HG03342 (cell line): ENCODE measurements at regions not wholly inside any gene's neighbourhood (a gene's known extent, or its start where the extent isn't known, plus 50 kb on each side); places are given as distances from the start of the nearest gene placed in this dataset.
"Not testable (repeated sequence)": the region's sequence is repeated elsewhere in the genome, so short reads cannot be mapped to it uniquely, and the experiment has no call there.

Experiments used
- ATAC-seq: cut with Tn5 transposase; IDR thresholded peaks from one replicate; pipeline ENCODE4 v1.9.1; 2021; ENCODE audit warnings: mild to moderate bottlenecking, moderate library complexity; ENCODE audit not compliant: unreplicated experiment

DNA sequence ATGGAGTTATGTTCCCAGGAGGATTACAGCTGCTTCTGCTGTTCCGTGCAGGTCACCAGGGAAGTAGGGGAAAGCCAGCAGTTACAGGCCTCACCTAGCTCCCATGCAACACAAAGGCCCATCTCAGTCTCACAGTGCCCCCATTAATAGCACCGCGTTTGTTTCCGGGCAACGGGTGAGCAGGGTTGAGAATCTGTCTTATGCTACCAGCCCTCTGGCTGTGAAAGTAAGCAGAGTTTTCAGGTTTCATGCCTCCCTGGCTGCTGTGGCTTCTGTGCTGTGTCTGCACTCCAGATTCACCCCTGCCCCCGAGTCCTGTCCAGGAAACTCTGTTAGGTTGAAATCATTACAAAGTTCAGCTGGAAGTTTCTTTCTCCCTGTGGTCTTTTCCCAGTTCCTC is 254.4 kb upstream of the GPR149 start:
- ATAC-seq, result no peak

DNA sequence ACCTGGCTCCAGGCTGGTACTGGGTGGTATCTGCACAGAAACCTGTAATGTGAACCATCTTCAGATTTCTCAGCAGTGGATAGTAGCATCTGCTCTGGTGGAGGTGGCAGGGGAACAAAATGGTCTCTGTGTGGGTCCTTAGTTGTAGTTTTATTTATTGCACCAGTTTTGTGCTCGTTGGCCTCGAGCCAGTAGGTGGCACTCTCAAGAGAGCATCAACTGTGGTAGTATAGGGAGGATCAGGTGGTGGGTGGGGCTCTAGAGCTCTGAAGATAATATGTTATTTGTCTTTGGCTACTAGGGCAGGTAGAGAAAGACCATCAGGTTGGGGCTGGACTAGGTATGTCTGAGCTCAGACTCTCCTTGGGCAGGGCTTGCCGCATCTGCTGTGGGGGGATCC is 254.0 kb upstream of the GPR149 start:
- no peak for ATAC-seq

DNA sequence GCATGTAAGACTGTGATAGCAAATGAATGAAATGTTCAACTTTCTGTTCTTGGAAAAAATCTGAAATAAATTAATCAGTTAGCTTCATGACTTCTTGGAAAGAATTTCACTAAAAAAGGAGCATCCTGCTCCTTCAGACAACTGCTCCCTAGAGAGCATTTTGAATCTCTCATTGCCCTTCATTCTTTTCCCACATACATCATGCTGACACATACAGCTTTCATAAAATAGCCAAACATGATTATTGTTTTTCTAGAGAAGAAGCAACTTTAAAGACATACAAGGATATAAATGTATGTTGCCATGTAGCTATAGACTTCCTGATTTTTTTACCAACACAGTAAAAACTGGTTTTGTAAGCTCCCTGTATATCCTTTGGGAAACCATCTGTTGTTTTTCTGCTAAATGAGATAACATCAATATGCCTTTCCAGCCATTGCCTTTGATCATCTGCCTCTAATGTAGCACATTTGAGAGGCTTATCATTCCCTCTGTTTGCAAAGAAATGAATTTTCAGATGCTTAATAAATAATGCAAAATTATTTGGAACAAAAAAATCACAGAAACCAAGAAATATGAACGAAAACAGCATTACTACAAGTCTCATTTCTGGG is 248.2 kb upstream of the GPR149 start:
- ATAC-seq, result no peak

DNA sequence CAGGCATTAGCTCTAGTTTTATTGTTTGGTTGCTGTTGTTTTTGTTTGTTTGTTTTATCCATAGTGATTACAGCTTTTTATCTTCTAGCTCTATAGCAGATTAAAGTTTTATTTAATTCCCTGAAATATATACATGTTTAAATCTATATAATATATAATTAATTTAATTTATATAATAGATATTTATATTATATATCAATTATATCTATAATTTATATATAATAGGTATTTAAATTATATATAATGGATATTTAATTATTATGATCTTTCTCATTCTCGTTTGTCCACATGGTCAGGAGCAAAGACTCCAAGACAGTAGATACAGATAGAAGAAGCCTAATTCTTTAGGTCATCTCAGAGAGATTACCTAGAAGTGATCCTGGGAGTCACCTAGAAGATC is 238.8 kb upstream of the GPR149 start:
- ATAC-seq, result no peak

DNA sequence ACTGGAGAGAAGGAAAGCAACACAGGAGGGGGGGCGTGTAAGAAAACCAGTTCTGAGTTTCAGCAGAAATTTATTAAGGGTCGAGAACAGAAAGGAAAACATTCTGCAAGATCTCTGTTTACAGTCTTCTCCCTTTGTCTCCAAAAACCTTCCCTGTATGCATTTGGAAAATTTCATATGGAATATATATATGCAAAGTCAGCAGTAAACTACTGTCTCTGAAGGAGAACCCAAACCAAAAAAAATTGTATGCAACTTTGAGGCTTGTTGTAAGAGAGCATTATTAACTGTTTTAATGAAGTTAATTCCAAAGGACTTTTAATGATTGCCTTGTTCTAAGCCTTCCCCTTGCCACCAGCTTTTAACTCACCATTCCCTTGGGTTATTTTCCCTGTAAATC is 238.2 kb upstream of the GPR149 start:
- ATAC-seq, result no peak

DNA sequence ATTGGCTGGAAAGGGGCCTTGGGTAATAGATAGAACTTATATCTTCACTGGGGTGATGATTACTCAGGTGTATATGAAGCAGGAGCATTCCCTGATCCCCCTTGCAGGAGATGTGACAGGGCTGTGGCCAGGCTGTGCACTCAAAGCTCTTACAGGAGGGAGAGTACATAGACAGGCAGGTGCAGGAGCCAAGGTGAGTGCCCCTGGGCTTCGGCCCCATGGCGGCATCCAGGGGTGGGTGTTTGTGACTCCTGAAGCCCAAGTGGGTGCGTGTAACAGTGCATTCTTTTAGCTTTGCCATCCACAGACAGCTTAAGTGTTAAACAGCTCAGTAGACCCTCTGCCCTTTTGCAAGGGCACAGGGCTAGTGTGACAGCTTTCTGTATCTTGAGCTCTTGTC is 236.6 kb upstream of the GPR149 start:
- ATAC-seq, result no peak

DNA sequence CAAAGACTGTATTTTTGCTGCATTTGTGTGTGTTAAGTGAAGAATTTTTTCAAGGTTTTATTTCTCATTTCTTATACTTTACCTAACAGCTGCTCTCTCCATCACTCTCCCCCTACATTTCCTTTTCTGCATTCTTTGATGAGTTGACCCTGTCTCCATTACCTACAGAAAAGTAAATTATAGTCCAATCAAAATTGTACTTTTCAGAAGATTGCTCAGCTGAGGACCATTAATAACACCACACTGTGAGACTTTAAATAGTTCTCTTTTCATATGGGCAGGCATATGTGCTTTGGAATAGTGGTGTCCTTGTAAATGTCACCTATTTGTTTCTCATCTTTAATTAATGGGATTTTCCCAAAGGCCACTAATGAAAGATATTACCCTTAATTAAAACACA is 234.7 kb upstream of the GPR149 start:
- no peak for ATAC-seq

DNA sequence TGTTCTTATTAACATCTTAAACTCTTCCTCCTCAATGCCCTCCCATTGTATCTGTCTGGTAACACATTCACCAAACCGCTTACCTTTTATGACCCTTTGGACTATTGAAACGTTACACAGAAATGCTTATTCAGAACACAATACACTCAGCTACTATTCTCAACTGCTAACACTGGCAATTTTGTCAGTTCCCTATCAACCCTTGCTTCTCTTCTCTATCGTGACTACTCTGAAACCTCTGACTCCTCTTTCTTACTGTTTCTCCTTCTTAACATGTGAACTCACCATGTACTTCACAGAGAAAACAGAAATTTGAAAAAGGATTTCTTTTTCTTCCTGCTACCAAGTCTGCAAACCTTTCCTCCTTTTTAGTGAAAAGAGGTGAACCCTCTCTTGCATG is 232.9 kb upstream of the GPR149 start:
- ATAC-seq, result no peak

DNA sequence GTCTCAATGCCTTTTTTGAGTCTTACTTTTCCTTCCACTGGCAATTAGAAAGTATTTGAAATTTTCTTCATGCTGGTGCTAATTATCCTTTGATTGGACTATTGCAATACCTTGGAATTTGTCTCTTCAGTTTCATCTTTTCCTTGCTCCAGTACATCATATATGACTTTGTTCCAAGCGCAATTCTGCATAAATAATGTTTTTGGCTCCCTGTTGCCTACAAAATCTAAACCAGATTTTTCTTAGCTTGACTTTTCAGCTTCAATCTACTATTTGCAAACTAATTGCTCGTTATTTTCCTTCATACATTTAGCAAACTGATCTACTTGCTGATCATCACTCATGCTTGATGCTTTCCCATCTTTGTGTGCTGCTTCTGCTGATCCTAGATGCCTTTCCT is 230.8 kb upstream of the GPR149 start:
- no peak for ATAC-seq

DNA sequence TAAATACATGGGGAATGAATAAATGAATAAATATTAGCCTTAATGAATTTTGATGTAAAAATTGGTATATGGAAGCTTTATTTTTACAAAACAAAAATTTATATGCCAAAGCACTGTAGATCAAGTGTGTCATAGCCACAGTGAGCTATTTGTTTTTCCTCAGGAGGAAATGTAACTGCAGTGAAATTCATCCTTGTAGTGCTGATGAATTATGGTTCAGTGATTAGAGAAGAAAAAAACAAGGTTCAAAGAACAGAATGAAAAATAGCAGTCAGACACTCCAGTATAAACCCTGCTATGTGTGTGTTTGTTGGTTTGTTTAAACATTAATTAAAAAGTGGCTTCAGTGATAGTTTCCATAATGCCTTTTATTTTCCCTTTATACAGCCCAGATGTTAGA is 228.0 kb upstream of the GPR149 start:
- ATAC-seq, result no peak

DNA sequence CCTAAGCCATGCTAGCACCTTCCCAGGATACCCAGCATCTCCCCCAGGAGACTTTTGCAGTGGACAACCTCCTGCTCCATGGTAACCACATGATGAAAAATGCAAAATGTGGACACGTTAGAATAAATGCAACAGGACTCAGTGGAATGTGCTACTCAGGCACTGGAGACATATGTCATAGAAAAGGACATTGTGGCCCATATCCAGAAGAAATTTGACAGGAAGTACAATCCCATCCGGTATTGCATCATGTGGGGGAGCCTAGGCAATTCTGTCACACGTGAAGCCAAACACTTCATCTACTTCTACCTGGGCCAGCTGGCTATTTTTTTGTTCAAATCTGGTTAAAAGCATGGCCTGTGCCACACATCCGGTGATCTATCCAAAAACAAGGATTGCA is 227.2 kb upstream of the GPR149 start:
- no peak for ATAC-seq

DNA sequence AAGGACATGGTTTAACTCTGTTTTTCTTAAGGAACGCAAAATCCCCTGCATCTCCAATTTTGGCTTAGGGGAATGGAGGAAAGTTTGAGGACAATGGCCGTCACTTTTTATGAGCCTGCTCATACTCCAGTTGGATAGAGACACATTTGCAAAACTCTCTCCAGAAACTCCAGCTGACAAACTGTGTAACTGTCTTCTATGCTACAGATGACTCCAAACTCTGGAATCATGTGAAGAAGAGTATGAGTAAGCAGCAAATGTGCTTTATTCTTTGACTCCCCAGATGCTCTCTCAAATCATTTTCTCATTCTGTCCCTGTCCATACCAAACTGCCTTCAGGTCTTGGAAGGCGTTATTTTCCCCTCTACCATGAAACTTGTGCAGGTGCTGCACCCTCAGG is 226.5 kb upstream of the GPR149 start:
- ATAC-seq, result no peak

DNA sequence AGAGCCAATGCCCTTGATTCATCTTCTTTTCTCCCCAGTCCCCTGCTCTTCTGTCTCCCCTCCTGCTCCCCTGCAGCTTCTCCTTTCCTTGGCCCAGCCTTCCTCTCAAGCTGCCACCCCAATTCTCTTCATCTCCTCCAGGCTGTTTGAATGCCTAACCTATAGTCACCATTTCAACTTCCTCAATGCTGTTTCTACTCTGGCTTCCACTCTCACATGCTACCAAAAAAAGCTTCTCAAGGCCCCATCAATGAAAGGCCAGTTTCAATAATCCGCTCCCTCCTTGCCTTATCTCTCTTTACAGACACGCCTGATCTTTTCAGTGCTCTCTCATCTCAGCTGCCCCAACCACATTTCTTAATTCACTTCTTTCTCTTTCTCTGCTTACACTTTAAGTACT is 212.2 kb upstream of the GPR149 start:
- ATAC-seq, result no peak

DNA sequence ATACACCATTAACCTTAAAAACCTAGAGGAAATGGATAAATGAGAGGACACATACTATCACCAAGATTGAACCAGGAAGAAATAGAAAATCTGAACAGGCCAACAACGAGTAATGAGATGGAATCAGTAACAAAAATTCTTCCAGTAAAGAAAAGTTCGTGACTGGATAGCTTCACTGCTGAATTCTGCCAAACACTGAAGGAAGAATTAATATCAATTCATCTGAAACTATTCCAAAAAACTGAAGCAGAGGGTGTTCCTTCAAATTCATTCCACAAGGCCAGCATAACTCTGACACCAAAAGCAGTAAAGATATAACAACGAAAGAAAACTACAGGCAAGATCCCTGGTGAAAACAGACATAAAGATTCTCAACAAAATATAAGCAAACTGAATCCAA is 195.8 kb upstream of the GPR149 start:
- no peak for ATAC-seq

DNA sequence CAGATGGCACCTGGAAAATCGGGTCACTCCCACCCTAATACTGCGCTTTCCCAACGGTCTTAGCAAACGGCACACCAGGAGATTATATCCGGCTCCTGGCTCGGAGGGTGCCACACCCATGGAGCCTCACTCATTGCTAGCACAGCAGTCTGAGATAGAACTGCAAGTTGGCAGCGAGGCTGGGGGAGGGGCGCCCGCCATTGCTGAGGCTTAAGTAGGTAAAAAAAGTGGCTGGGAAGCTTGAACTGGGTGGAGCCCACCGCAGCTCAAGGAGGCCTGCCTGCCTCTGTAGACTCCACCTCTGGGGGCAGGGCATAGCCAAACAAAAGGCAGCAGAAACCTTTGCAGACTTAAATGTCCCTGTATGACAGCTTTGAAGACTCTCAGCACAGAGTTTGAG is 189.6 kb upstream of the GPR149 start:
- ATAC-seq, result not testable (repeated sequence)

DNA sequence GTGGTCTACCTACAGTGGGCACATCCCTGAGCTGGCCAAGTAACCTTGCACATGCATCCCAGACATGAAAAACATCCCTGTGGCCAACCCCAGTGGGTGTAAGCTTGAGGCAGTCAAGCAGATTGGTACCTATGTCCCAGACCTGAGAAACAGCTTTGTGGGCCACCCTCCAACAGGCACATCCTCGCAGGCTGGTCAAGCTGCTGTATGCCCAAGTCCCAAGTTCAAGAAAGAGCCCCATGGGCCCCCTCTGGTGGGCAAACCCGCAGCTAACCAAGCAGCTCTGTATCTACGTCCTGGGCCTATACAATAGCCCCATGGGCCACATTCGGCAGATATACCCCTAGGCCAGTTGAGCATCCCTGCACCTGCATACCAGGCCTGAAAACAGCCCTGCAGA is 186.3 kb upstream of the GPR149 start:
- ATAC-seq, result no peak

DNA sequence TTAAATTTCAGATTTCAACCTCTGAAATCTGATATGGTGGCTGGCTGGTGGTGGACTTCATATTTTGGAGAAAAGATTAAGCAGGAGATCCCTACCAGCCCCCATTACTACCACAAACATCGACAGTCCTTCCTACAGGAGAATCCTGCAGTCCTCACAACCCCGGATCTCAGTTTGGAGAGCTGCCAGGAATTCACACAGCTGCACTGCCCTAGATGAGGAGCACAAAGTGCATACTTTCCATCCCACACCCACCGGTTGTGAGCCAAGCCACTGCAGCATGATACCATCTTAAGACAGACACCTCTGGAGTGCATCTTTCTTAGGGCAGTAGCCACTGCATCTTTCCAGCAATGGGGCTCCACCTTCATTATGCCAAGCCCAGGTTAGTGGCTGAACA is 185.5 kb upstream of the GPR149 start:
- ATAC-seq, result no peak

DNA sequence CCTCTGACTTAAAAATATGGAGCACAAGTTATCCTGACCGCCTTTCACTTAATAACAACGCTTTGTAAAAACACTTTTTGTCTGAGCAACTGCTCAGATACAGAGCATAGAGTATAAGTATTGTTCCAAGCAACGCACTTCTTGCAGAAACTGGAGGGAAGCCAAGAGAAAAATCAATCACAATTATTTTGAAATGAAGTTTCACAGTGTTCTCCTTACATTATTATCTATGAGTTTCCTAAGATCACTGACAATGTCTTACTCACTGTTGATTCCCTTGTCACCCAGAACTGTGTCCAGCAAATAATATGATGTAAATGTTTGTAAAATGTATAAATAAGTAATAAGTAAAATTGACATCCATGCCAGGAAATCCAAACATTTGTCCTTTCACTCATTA is 184.6 kb upstream of the GPR149 start:
- no peak for ATAC-seq

DNA sequence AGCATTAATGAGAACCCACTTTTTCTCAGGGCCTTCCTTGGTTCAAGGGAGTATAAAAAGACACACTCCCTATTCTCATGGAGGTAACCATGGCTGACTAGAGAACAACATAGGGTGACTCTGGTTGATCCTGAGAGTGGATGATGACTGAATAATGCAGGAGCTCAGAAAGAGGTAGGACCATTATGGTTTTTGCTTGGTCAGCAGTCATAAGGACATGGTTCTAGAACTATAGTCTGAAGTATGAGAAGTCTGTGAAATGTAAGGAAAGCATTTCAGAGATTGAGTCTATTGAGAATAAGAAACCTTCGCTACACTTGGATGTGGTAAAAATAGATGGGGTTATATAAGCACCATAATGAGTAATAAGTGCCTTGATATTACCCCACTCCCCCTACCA is 184.1 kb upstream of the GPR149 start:
- ATAC-seq, result no peak

DNA sequence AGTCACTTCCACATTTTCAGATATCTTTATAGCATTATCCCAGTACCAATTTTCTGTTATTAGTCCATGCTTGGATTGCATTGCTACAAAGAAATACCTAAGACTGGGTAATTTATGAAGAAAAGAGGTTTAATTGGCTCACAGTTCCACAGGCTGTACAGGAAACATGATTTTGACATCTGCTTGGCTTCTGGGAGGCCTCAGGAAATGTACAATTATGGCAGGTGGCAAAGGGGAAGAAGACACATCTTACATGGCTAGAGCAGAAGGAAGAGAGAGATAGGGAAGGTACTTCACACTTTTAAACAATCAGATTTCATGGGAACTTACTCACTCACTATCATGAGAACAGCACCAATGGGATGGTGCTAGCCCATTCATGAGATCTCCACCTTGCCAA is 172.3 kb upstream of the GPR149 start:
- ATAC-seq, result no peak

DNA sequence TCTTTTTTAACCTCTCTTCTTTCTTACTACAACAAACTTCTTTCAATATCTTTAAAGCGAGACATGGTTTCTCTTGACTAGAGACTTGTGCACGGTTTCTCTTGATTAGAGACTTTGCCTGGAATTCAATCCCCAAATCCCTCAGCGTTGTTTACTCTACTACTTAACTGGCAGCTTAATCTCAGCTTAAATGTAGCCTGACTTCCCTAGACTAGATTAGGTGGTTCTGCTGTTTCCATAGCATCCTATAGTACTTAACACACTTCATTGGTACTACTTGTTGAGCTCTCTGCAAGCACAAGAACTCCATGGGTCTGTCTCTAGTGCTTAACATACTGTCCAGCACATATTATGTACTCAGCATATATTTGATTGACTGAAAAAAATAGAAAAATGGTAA is 168.2 kb upstream of the GPR149 start:
- no peak for ATAC-seq

DNA sequence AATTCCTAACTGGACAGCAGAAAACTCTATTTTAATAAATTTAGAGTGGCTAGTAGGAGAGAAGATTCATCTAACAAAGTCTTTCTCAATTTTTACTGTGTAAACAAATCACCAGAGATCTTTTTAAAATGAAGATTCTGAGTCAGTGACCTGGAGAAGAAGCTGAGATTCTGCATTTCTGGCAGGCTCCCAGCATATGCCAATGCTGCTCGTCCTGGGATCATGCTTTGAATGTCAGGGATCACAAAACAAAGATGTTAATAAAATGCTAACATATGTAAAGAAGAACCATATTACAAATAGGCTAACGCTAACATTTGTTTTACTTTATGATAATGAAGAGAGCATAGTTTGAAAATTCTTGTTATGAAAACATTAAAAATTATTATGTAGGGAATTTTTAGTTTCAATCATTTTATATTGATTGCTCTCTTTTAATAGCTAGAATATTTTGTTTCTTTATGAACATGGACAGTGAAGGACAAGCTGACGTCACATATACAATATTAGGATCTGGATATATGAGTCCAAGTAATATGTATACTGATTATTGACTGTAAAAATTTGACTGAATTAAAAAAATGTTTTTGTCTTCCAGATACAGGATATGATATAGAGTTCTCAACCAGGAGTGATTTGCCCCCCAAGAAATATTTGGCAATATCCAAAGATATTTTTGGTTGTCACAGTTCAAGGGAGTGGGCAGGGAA is 160.8 kb upstream of the GPR149 start:
- ATAC-seq, result no peak

DNA sequence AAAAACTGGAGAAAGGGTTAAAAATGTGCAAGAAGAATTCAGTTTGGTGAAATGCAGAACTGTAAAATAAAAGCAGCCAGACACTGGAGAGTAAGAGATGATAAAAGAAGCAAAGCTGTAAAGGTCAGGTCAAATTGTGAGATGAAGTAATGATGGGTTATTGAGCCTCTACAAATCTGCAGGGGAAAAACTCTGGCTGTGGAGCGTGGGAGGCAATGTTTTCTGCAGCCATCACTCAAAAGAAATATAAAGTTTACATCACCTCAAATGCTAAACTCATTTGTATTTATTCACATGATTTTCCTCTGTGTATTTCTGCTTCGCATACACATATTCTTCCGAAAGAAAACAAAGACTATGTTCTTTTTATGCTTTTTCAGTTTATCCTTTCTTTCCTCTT is 158.8 kb upstream of the GPR149 start:
- no peak for ATAC-seq
